ENCODE measurements at regions not wholly inside any gene's neighbourhood (a gene's known extent, or its start where the extent isn't known, plus 50 kb on each side); places are given as distances from the start of the nearest gene placed in this dataset.

DNA sequence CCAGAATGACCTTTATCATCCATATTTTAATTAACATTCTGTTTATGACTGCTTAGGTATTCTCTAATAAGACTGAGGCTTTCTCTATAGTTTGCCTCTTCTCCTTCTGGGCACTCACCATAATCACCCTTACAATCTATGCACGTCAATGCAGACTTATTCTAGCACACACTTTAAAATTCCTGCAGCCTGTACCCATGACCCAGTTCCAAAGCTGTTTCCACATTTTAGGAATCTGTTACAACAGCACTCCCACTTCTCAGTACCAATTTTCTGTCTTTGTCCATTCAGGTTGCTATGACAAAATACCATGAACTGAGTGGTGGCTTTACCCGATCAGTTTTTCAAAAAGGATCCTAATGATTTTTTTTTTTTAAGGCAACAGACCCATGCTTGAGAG is 103.5 kb downstream of the SOX14 start (continued):
- TF ChIP-seq, protein P1, sequence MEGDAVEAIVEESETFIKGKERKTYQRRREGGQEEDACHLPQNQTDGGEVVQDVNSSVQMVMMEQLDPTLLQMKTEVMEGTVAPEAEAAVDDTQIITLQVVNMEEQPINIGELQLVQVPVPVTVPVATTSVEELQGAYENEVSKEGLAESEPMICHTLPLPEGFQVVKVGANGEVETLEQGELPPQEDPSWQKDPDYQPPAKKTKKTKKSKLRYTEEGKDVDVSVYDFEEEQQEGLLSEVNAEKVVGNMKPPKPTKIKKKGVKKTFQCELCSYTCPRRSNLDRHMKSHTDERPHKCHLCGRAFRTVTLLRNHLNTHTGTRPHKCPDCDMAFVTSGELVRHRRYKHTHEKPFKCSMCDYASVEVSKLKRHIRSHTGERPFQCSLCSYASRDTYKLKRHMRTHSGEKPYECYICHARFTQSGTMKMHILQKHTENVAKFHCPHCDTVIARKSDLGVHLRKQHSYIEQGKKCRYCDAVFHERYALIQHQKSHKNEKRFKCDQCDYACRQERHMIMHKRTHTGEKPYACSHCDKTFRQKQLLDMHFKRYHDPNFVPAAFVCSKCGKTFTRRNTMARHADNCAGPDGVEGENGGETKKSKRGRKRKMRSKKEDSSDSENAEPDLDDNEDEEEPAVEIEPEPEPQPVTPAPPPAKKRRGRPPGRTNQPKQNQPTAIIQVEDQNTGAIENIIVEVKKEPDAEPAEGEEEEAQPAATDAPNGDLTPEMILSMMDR (IDR thresholded peaks at IDR 0.05; ENCODE audit: control extremely low read depth in 1 of 3, insufficient read depth in 1 of 3, low read depth in 1 of 3, low read length in 3 of 3): no peak
- TF ChIP-seq, protein P2, sequence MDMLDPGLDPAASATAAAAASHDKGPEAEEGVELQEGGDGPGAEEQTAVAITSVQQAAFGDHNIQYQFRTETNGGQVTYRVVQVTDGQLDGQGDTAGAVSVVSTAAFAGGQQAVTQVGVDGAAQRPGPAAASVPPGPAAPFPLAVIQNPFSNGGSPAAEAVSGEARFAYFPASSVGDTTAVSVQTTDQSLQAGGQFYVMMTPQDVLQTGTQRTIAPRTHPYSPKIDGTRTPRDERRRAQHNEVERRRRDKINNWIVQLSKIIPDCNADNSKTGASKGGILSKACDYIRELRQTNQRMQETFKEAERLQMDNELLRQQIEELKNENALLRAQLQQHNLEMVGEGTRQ (IDR thresholded peaks at IDR 0.05; ENCODE audit: low read length): no peak
- TF ChIP-seq CHD2 (IDR thresholded peaks at IDR 0.05; ENCODE audit: low read length): no peak

Data from H1 (cell line).